ENCODE measurements at regions not wholly inside any gene's neighbourhood (a gene's known extent, or its start where the extent isn't known, plus 50 kb on each side); places are given as distances from the start of the nearest gene placed in this dataset.

DNA sequence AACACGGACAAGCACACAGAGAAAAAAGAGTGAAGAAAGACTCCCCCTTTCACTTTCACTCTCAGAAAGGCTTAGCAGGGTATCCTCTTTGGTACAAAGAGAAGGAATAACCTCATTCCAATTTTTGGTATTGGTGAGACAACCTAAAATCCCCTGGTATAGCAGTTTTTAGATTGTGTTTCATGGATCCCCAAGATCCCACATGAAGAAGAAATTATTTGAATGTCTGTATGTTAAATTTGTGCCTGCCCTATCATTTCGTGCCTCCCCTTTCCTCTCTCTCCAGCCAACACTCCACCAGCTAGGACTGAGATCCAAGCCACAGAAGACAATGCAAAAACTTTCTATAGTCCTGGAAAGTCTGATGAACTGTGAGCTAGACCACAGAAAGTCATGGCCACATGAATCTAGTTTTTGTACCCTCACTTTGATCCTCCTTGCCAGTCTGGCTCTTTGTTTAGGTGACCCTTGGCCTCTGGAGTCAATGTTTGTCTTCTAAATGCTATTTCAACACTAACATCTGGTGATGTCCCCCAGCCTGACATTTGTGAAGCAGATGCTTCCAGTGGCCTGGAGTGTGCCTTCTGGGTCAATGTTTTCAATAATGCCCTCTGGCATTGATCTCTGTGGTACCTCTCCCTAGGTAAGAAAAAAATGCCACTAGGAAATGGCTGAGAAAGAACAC, 181.9 kb upstream of the BMP4 start:
- Histone ChIP-seq H2AFZ (ENCODE audit: low read depth, low read length) (no peak overlapping the region), H3K27me3 (ENCODE audit: insufficient read depth, low read length) (peaks cover 2% of the 10 kb centered on the region), H3K9me3 (ENCODE audit: low read length) (no peaks in the 10 kb centered on the region), H3K4me1 (ENCODE audit: insufficient read depth, low read length) (peaks cover 3% of the 10 kb centered on the region), H3K4me3 (ENCODE audit: low read length) (no peak overlapping the region), H3K36me3 (ENCODE audit: insufficient read depth, low read length) (no peaks in the 10 kb centered on the region)

DNA sequence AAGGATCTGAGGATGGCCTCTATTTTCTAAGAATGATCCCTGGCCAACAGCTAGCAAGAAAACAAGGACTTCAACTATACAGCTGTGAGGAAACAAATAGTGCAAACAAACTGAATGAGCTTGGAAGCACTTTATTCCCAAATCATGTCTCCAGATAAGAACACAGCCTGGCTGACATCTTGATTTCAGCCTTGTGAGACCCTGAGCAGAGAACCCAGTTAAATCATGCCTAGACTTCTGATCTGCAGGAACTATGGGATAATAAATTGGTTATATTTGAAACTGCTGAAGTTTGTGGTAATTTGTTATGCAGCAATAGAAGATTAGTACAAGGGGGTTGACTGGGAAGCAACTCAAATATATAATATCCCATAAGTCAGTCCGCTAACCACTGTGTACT, 183.9 kb upstream of the BMP4 start:
- H2AFZ ChIP-seq (ENCODE audit: low read depth, low read length), result no peak overlapping the region
- no peaks in the 10 kb centered on the region for H3K36me3 ChIP-seq (ENCODE audit: insufficient read depth, low read length)
- H3K4me3 ChIP-seq (ENCODE audit: low read length), result no peak overlapping the region
- H3K27me3 ChIP-seq (ENCODE audit: insufficient read depth, low read length), result peaks cover 2% of the 10 kb centered on the region
- H3K4me1 ChIP-seq (ENCODE audit: insufficient read depth, low read length), result peaks cover 3% of the 10 kb centered on the region
- no peaks in the 10 kb centered on the region for H3K9me3 ChIP-seq (ENCODE audit: low read length)

DNA sequence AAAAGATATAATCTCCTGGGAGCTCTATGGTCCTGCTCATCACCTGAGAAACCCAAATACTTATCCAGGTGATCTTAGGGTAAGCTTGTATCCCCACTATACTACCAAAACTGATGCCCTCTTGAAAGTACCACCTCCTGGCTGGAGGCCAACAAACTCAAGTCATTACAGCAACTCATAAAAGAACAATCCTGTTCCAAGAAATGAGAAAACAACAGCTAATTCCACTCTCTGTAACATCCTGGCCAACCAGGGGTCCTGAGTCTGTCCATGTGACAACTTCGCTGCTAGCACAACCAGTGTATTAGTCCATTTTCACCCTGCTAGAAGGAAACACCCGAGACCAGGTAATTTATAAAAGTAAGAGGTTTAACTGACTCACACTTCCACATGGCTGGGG, 190.0 kb upstream of the BMP4 start:
- H3K9me3 ChIP-seq (ENCODE audit: low read length), result no peaks in the 10 kb centered on the region
- H3K4me3 ChIP-seq (ENCODE audit: low read length), result no peak overlapping the region
- H3K27me3 ChIP-seq (ENCODE audit: insufficient read depth, low read length), result peaks cover 6% of the 10 kb centered on the region
- H3K36me3 ChIP-seq (ENCODE audit: insufficient read depth, low read length), result no peaks in the 10 kb centered on the region
- H2AFZ ChIP-seq (ENCODE audit: low read depth, low read length), result no peak overlapping the region
- H3K4me1 ChIP-seq (ENCODE audit: insufficient read depth, low read length), result no peaks in the 10 kb centered on the region

DNA sequence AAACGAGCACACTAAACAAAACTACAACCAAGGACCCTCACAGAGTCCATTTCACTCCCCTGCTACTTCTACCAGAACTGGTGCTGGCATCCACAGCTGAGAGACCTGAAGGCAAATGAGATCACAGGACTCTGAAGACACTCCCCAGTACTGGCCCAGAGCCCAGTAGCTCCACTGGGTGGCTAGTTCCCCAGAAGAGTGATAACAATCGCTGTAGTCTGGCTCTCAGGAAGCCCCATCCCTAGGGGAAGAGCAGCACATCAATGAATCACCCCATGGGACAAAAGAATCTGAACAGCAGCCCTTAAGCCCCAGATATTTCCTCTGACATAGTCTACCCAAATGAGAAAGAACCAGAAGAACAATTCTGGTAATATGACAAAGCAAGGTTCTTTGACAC, 190.7 kb upstream of the BMP4 start:
- no peaks in the 10 kb centered on the region for H3K36me3 ChIP-seq (ENCODE audit: insufficient read depth, low read length)
- no peaks in the 10 kb centered on the region for H3K9me3 ChIP-seq (ENCODE audit: low read length)
- no peak overlapping the region for H2AFZ ChIP-seq (ENCODE audit: low read depth, low read length)
- peaks cover 6% of the 10 kb centered on the region for H3K27me3 ChIP-seq (ENCODE audit: insufficient read depth, low read length)
- no peak overlapping the region for H3K4me3 ChIP-seq (ENCODE audit: low read length)
- H3K4me1 ChIP-seq (ENCODE audit: insufficient read depth, low read length), result no peaks in the 10 kb centered on the region

DNA sequence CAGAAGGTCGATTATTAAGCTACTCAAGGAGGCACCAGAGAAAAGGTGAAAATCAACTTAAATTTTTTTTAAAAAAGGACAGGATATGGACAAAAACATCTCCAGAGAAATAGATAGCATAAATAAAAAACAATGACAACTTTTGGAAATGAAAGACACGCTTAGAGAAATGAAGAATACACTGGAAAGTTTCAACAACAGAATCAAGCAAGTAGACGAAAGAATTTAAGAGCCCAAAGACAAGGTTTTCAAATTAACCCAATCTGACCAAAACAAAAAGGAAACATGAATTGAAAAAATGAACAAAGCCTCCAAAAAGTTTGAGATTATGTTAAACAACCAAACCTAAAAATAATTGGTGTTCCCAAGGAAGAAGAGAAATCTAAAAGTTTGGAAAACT, 191.1 kb upstream of the BMP4 start:
- Histone ChIP-seq H3K4me3 (ENCODE audit: low read length) (no peak overlapping the region), H3K36me3 (ENCODE audit: insufficient read depth, low read length) (no peaks in the 10 kb centered on the region), H3K9me3 (ENCODE audit: low read length) (no peaks in the 10 kb centered on the region), H3K4me1 (ENCODE audit: insufficient read depth, low read length) (no peaks in the 10 kb centered on the region), H3K27me3 (ENCODE audit: insufficient read depth, low read length) (peaks cover 5% of the 10 kb centered on the region), H2AFZ (ENCODE audit: low read depth, low read length) (no peak overlapping the region)

DNA sequence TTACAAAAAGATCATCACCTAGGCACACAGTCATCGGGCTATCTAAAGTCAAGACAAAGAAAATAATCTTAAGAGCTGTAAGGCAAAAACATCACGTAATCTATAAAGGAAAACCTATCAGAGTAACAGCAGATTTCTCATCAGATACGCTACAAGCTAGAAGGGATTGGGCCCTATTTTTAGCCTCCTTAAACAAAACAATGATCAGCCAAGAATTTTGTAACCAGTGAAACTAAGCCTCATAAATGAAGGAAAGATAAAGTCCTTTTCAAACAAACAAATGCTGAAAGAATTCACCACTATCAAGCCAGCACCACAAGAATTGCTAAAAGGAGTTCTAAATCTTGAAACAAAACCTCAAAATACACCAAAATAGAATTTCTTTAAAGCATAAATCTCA, 191.6 kb upstream of the BMP4 start:
- Histone ChIP-seq H3K27me3 (ENCODE audit: insufficient read depth, low read length) (peaks cover 4% of the 10 kb centered on the region), H2AFZ (ENCODE audit: low read depth, low read length) (no peak overlapping the region), H3K36me3 (ENCODE audit: insufficient read depth, low read length) (no peaks in the 10 kb centered on the region), H3K4me1 (ENCODE audit: insufficient read depth, low read length) (no peaks in the 10 kb centered on the region), H3K9me3 (ENCODE audit: low read length) (no peaks in the 10 kb centered on the region), H3K4me3 (ENCODE audit: low read length) (no peak overlapping the region)

DNA sequence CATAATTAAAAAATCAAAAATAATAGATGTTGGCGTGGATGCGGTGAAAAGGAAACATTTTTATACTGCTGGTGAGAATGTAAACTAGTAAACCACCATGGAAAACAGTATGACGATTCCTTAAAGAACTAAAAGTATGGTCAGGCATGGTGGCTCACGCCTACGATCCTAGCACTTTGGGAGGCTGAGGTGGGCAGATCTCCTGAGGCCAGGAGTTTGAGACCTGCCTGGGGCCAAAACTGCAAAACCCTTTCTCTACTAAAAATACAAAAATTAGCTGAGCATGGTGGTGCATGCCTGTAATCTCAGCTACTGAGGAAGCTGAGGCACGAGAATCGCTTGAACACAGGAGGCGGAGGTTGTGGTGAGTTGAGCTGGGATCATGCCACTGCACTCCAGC, 195.7 kb upstream of the BMP4 start:
- no peak overlapping the region for H2AFZ ChIP-seq (ENCODE audit: low read depth, low read length)
- no peak overlapping the region for H3K4me3 ChIP-seq (ENCODE audit: low read length)
- H3K27me3 ChIP-seq (ENCODE audit: insufficient read depth, low read length), result no peaks in the 10 kb centered on the region
- H3K36me3 ChIP-seq (ENCODE audit: insufficient read depth, low read length), result no peaks in the 10 kb centered on the region
- H3K9me3 ChIP-seq (ENCODE audit: low read length), result no peaks in the 10 kb centered on the region
- H3K4me1 ChIP-seq (ENCODE audit: insufficient read depth, low read length), result no peaks in the 10 kb centered on the region

DNA sequence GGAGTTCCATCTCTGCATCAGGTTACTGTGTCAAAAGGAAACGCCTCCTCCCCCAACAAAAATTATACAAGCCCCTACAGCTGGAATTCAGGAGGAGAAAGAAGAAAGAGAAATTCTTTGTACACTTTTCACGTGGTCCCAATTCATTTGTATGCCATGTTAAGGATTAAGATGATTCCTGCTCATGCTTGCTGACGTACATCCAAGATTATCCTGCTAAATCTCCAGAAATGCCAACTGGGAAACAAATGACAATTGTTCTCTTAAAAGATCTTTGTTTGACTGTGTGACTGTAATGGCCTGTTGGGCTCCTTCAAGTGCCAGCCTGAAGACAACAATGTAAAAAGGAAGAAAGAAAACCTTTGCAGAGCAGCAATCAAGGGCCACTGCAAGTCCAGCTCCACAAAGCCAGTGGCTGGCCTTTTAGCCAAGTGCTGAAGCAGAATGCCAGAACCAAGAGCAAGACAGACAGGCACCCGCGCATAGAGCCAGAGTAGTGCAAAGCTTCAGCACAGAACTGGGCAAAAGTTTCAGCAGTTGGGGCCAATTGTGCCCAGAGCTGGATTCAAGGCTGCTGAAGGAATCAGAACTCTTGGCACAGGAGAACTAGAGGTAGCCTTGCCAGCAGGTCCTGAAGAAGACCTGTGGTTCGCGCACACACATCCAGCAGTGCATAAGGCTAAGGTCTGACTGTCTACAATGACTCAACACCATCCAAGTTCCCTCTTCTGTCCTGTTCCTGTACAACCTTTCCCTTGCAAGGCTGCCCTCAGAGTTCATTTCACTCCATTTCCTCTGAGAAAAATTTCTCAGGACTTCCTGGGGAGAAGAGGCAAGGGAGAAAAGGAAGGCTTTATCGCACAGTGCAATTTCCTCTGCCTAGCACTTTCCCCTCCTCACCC, 209.7 kb upstream of the BMP4 start:
- Histone ChIP-seq H3K4me1 (ENCODE audit: insufficient read depth, low read length) (peaks cover 2% of the 10 kb centered on the region), H3K4me3 (ENCODE audit: low read length) (no peak overlapping the region), H3K36me3 (ENCODE audit: insufficient read depth, low read length) (no peaks in the 10 kb centered on the region), H3K27me3 (ENCODE audit: insufficient read depth, low read length) (peaks cover 3% of the 10 kb centered on the region), H2AFZ (ENCODE audit: low read depth, low read length) (no peak overlapping the region), H3K9me3 (ENCODE audit: low read length) (no peaks in the 10 kb centered on the region)

DNA sequence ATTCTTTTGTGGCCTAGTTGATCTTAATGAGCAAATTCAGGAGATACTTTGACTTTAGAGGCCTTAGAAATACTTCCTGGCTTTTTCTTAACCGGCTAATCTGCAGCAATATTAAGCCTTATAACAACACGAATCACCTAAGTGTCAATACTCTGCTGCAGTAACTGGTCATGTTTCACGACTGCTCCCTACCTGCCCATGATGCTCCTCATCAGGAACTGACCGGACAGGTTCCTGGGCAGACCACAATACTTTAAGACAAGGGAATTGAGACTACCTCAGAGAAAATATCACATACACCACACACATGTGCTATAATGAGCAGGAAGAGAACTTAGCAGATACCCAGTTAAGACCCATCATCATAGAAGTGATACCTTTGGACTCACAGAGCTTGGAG, 211.9 kb upstream of the BMP4 start:
- Histone ChIP-seq H3K9me3 (ENCODE audit: low read length) (no peaks in the 10 kb centered on the region), H2AFZ (ENCODE audit: low read depth, low read length) (no peak overlapping the region), H3K27me3 (ENCODE audit: insufficient read depth, low read length) (peaks cover 3% of the 10 kb centered on the region), H3K4me1 (ENCODE audit: insufficient read depth, low read length) (peaks cover 2% of the 10 kb centered on the region), H3K36me3 (ENCODE audit: insufficient read depth, low read length) (no peaks in the 10 kb centered on the region), H3K4me3 (ENCODE audit: low read length) (no peak overlapping the region)

DNA sequence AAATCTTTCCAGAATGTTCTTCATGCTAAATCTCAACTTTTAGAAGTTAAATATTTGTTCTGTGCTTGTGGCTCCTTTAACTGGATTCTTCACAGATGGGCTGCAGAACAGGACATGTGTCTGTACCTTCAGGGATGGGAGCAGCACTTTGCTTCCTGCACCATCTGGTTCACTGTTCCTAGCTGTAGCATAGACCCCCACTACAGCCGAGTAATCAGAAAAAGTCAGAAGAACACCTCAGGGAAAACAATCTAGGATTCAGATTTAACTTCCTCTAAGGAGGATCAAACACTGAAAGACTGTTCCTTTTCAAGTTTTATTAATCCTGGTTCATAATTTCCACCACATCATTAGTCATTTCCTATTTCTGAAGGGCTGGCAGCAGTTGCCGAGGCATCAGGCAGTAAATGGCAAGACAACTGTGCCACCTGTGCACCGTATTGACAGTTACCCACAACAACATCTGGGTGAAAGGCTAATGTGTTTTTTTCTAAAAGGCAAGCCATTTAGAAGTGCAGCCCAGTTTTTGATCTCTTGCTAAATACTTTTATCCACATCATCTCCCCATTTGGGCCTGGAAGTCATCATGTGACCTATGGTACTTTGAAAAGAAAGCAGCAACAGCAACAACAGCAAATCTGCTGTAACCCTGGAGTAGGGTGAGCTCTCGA, 212.8 kb upstream of the BMP4 start:
- peaks cover 3% of the 10 kb centered on the region for H3K27me3 ChIP-seq (ENCODE audit: insufficient read depth, low read length)
- no peak overlapping the region for H3K4me3 ChIP-seq (ENCODE audit: low read length)

DNA sequence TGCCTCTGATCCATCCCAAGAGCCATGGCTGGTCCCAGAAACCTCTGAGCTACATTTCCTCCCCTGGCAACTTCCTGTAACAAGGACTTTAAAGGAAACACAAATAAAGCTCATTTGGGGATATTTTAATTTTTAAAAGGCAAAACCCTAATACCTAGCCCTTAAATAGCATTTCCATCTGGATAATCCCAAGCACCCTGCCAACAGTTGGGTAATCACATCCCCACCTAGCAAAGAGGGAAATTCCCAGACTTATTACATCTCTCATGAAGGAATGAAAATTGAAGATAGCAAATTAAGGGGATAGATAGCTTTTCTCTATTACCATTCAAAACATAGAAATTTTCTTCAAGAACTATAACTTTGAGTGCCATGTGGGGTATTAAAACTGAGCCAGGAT, 213.7 kb upstream of the BMP4 start:
- Histone ChIP-seq H3K9me3 (ENCODE audit: low read length) (no peaks in the 10 kb centered on the region), H3K4me3 (ENCODE audit: low read length) (no peak overlapping the region), H3K4me1 (ENCODE audit: insufficient read depth, low read length) (peaks cover 2% of the 10 kb centered on the region), H2AFZ (ENCODE audit: low read depth, low read length) (no peak overlapping the region), H3K36me3 (ENCODE audit: insufficient read depth, low read length) (no peaks in the 10 kb centered on the region), H3K27me3 (ENCODE audit: insufficient read depth, low read length) (peaks cover 3% of the 10 kb centered on the region)

More for the DNA sequence above, 212.8 kb upstream of the BMP4 start:
- Histone ChIP-seq H3K36me3 (ENCODE audit: insufficient read depth, low read length) (no peaks in the 10 kb centered on the region), H3K4me1 (ENCODE audit: insufficient read depth, low read length) (peaks cover 2% of the 10 kb centered on the region), H3K9me3 (ENCODE audit: low read length) (no peaks in the 10 kb centered on the region), H2AFZ (ENCODE audit: low read depth, low read length) (no peak overlapping the region)

DNA sequence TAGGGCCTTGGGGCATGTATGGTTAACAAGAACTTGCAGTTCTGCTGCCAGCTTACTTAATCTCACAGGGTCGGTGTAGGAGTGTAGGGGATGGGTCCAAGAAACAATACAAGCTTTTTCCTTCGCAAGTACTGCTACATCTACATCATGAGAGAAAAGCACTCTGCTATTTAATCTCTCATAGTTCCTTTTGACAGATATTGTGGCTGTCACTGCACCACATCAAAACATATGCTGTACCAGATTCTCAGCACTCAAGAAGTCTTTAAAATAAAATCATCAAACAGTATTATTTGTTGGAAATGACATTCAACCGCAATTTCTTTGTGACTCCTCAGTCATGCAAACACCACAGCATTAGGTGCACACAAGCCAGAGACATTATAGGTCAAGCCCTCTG, 215.5 kb upstream of the BMP4 start:
- no peaks in the 10 kb centered on the region for H3K36me3 ChIP-seq (ENCODE audit: insufficient read depth, low read length)
- H3K4me1 ChIP-seq (ENCODE audit: insufficient read depth, low read length), result no peaks in the 10 kb centered on the region
- H3K27me3 ChIP-seq (ENCODE audit: insufficient read depth, low read length), result peaks cover 3% of the 10 kb centered on the region
- H3K4me3 ChIP-seq (ENCODE audit: low read length), result no peak overlapping the region
- H3K9me3 ChIP-seq (ENCODE audit: low read length), result no peaks in the 10 kb centered on the region
- no peak overlapping the region for H2AFZ ChIP-seq (ENCODE audit: low read depth, low read length)

DNA sequence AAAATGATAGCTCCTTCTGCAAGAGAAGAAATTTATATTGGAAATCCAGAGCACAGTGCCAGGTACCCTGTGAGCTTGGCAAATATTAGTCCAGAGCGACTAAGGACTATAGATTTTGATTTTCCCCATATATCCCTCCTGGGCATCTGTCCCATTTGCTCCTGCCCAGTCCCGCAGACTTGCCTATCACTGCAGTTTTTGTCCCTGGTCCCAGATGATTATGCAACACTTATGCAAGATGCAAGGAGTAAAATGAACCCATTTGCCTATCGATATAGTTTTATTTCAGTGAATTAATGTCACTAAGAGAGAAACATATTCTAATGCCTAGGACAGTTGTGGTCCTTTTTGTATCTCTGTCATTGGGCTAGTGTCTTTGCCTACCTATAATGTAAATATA, 215.9 kb upstream of the BMP4 start:
- no peaks in the 10 kb centered on the region for H3K9me3 ChIP-seq (ENCODE audit: low read length)
- peaks cover 3% of the 10 kb centered on the region for H3K27me3 ChIP-seq (ENCODE audit: insufficient read depth, low read length)
- H3K4me3 ChIP-seq (ENCODE audit: low read length), result no peak overlapping the region
- no peak overlapping the region for H2AFZ ChIP-seq (ENCODE audit: low read depth, low read length)
- H3K36me3 ChIP-seq (ENCODE audit: insufficient read depth, low read length), result no peaks in the 10 kb centered on the region
- H3K4me1 ChIP-seq (ENCODE audit: insufficient read depth, low read length), result no peaks in the 10 kb centered on the region

Measured in neuron (in vitro differentiated cells).